HG02973 (cell line): ENCODE measurements at regions not wholly inside any gene's neighbourhood (a gene's known extent, or its start where the extent isn't known, plus 50 kb on each side); places are given as distances from the start of the nearest gene placed in this dataset.

Experiments used
- ATAC-seq: cut with Tn5 transposase; IDR thresholded peaks from one replicate; pipeline ENCODE4 v1.9.1; 2021; ENCODE audit warnings: moderate library complexity; ENCODE audit not compliant: unreplicated experiment

- no peak for ATAC-seq
Observed at GRCh38 chr2:19507137-19507536, 148.7 kb upstream of the OSR1 start.

- no peak for ATAC-seq
Observed at GRCh38 chr2:19505199-19506136, 147.0 kb upstream of the OSR1 start.

GRCh38 chr2:19504400-19505198 lies 146.2 kb upstream of the OSR1 start:
- ATAC-seq = no peak

GRCh38 chr2:19503915-19504314 lies 145.5 kb upstream of the OSR1 start:
- no peak for ATAC-seq

- ATAC-seq = no peak
Observed at GRCh38 chr2:19503406-19503805, 145.0 kb upstream of the OSR1 start.

- no peak for ATAC-seq
Observed at GRCh38 chr2:19500126-19500525, 141.7 kb upstream of the OSR1 start.

- no peak for ATAC-seq
Observed at GRCh38 chr2:19496646-19497045, 138.2 kb upstream of the OSR1 start.

- no peak for ATAC-seq
Observed at GRCh38 chr2:19494241-19494640, 135.8 kb upstream of the OSR1 start.

- no peak for ATAC-seq
Observed at GRCh38 chr2:19491796-19492195, 133.4 kb upstream of the OSR1 start.

- no peak for ATAC-seq
Observed at GRCh38 chr2:19490846-19491435, 132.5 kb upstream of the OSR1 start.

- ATAC-seq = peak; percentile 91
Observed at GRCh38 chr2:19488009-19488691, 129.7 kb upstream of the OSR1 start.

GRCh38 chr2:19484736-19485135 lies 126.3 kb upstream of the OSR1 start:
- ATAC-seq = peak; percentile 43

GRCh38 chr2:19480673-19481072 lies 122.2 kb upstream of the OSR1 start:
- ATAC-seq = no peak

- ATAC-seq = no peak
Observed at GRCh38 chr2:19479666-19480065, 121.2 kb upstream of the OSR1 start.

GRCh38 chr2:19478409-19478808 lies 120.0 kb upstream of the OSR1 start:
- no peak for ATAC-seq

GRCh38 chr2:19476327-19476726 lies 117.9 kb upstream of the OSR1 start:
- no peak for ATAC-seq

- ATAC-seq = peak; percentile 93
Observed at GRCh38 chr2:19474128-19474527, 115.7 kb upstream of the OSR1 start.

- no peak for ATAC-seq
Observed at GRCh38 chr2:19473350-19473749, 114.9 kb upstream of the OSR1 start.

GRCh38 chr2:19472391-19472978 lies 114.1 kb upstream of the OSR1 start:
- no peak for ATAC-seq

GRCh38 chr2:19471491-19471890 lies 113.1 kb upstream of the OSR1 start:
- ATAC-seq = no peak

- ATAC-seq = no peak
Observed at GRCh38 chr2:19465978-19466377, 107.6 kb upstream of the OSR1 start.
